ENCODE measurements at regions not wholly inside any gene's neighbourhood (a gene's known extent, or its start where the extent isn't known, plus 50 kb on each side); places are given as distances from the start of the nearest gene placed in this dataset.

GRCh38 chr15:69855258-69856000 lies 242.3 kb downstream of the TLE3 start:
- Mint-ChIP-seq H3K27me3 (no peaks in the 10 kb centered on the region), H3K4me1 (peaks cover 5% of the 10 kb centered on the region), H3K4me3 (no peak overlapping the region), H3K27ac (no peak overlapping the region), H3K9me3 (no peaks in the 10 kb centered on the region), H3K36me3 (ENCODE audit: low read depth) (no peaks in the 10 kb centered on the region)
- no peak for ATAC-seq (replicated peaks)

DNA sequence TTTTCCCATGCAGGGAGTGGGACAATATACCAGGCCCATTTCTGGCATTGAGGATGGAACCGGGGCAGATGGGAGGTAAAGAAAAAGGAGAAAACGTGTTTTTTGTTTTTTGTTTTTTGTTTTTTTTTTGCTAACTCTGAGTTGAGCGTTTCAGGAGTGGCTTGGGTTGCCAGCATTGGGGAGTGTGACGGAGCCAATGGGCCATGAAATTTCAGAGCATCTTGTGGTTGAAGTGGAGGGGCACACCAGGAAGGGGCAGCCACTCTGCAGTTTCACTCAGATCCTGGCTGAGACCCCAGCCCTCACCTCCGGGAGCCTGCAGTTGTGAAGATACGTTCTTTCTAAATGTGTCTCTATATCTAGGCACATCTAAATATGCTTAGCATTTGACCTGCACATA lies 240.5 kb downstream of the TLE3 start:
- no peaks in the 10 kb centered on the region for H3K36me3 Mint-ChIP-seq (ENCODE audit: low read depth)
- H3K27me3 Mint-ChIP-seq: no peaks in the 10 kb centered on the region
- H3K9me3 Mint-ChIP-seq: no peaks in the 10 kb centered on the region
- H3K4me1 Mint-ChIP-seq: peaks cover 5% of the 10 kb centered on the region
- H3K27ac Mint-ChIP-seq: no peak overlapping the region
- no peak overlapping the region for H3K4me3 Mint-ChIP-seq
- ATAC-seq (replicated peaks): no peak

DNA sequence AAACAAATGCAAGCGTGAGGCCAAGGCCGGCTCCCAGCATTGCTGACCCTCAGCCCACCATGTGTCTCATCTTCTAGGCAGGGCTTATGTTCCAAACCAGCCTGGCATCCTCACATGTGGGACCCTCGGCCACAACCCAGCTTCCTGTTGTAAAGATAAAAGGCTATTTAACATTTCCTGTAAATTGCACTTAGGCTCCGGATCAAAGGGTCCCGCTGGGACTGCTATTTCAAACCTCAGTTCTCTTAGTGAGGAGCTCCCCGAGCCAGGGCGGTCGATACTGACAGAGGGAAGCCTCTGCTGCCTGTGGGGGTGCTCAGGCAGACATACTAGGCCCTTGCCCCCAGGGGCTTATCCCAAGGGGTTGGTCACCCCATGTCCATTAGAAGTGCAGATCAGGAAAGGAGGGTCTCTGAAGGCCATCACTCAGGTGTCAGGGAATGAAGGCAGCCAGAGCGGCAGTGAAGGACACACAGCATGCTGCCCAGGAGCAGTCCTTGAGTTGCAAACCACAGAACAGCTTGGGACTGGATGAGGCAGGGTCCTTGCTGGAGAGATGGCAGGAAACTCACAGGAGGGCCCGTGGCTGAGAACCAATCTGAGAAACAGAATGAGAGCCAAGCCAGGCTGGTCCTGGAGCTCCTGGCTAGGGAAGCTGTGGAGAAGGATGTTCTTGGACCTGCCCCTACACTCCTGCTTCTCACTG lies 239.9 kb downstream of the TLE3 start:
- ATAC-seq (replicated peaks): no peak
- Mint-ChIP-seq H3K4me3 (no peak overlapping the region), H3K27ac (peak overlapping the region; percentile 68), H3K9me3 (no peaks in the 10 kb centered on the region), H3K27me3 (no peaks in the 10 kb centered on the region), H3K36me3 (ENCODE audit: low read depth) (no peaks in the 10 kb centered on the region), H3K4me1 (peaks cover 5% of the 10 kb centered on the region)

DNA sequence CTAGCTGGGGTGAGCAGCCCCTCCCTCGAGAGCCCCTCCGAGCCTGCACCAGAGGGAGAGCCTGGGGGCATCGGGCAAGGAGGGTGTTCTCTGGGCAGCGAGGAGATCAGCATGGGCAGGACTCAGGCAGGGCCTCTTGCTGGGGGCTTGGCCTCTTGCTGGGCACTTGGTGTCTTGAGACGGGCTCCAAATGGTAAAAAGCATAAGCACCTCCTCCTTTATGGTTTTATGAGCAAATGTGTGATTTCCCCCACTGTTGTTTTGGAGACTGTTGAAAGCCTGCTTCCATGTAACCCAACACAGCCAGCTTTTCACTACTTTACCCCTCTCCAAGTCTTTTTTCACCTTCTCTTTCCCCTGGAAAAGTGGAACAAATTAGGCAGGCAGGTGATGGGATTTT lies 239.3 kb downstream of the TLE3 start:
- no peaks in the 10 kb centered on the region for H3K27me3 Mint-ChIP-seq
- H3K27ac Mint-ChIP-seq: no peak overlapping the region
- no peak overlapping the region for H3K4me3 Mint-ChIP-seq
- H3K4me1 Mint-ChIP-seq: peaks cover 5% of the 10 kb centered on the region
- ATAC-seq (replicated peaks): no peak
- no peaks in the 10 kb centered on the region for H3K36me3 Mint-ChIP-seq (ENCODE audit: low read depth)
- H3K9me3 Mint-ChIP-seq: no peaks in the 10 kb centered on the region

GRCh38 chr15:69859866-69860265 lies 237.9 kb downstream of the TLE3 start:
- peaks cover 4% of the 10 kb centered on the region for H3K9me3 Mint-ChIP-seq
- H3K36me3 Mint-ChIP-seq (ENCODE audit: low read depth): no peaks in the 10 kb centered on the region
- peaks cover 9% of the 10 kb centered on the region for H3K4me1 Mint-ChIP-seq
- H3K27ac Mint-ChIP-seq: no peak overlapping the region
- H3K27me3 Mint-ChIP-seq: no peaks in the 10 kb centered on the region
- no peak overlapping the region for H3K4me3 Mint-ChIP-seq
- ATAC-seq (replicated peaks): no peak

DNA sequence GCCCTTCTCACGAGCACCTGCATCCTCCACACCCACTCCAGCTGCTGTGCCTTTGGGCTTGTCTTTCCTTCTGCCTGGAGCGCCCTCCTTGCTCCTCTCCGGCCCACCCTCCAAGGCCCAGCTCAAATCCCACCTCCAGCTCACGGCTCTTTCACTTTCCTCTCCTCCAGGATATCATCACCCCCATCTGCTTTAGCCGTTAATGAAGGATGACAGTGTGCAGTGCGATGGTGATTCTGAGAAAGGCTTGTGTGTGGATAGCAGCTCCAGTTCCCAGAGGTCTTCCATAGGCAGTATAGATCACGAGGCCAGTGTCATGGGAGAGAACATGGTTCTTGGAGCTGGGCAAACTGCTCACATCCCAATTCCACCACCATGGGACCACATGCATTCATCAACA lies 237.4 kb downstream of the TLE3 start:
- Mint-ChIP-seq H3K36me3 (ENCODE audit: low read depth) (no peaks in the 10 kb centered on the region), H3K4me3 (no peak overlapping the region), H3K9me3 (peaks cover 4% of the 10 kb centered on the region), H3K27ac (no peak overlapping the region), H3K27me3 (no peaks in the 10 kb centered on the region), H3K4me1 (peaks cover 9% of the 10 kb centered on the region)
- no peak for ATAC-seq (replicated peaks)

- ATAC-seq (replicated peaks): no peak
- no peaks in the 10 kb centered on the region for H3K36me3 Mint-ChIP-seq (ENCODE audit: low read depth)
- H3K27ac Mint-ChIP-seq: no peak overlapping the region
- peaks cover 4% of the 10 kb centered on the region for H3K9me3 Mint-ChIP-seq
- H3K4me1 Mint-ChIP-seq: peaks cover 9% of the 10 kb centered on the region
- no peak overlapping the region for H3K4me3 Mint-ChIP-seq
- H3K27me3 Mint-ChIP-seq: no peaks in the 10 kb centered on the region
Measured at GRCh38 chr15:69860921-69861320, 236.8 kb downstream of the TLE3 start.

DNA sequence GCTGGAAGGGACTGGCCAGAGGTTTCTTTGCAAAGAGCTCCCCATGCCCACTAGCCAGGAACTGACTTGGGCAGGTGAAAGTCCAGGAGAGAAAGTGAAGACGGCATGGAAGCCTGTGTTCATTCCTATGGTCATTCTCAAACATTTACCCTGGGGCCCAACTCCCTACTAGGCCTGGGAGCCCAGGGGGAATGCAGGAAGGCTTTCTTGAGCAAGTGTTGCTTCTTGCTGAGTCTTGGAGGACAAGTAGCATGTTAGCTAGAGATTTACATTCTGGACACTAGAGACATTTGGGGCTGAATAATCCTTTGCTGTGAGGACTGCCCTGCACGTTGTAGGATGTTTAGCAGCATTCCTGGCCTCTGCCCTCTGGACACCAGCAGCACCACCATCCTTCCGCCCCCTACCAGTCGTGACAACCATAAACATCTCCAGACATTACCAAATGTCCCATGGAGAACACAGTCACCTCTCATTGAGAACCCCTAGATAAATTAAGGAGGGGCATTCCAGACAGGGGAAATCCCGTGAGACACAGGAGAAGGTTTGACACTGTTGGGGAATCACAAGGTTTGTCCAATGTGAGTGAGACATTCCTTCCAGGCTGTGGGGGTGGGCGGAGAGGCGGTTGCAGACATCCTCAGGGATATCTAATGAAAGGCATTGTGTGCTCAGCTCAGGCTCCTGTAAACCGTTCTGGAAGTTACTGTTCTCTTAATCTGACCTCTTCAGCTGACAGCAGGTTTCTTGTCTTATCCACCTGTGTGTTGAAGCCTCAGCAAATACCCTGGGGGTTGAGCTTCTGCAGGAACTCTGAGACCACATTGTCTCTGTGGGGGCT lies 236.2 kb downstream of the TLE3 start:
- Mint-ChIP-seq H3K4me1 (peaks cover 9% of the 10 kb centered on the region), H3K4me3 (no peak overlapping the region), H3K9me3 (peaks cover 4% of the 10 kb centered on the region), H3K27ac (no peak overlapping the region), H3K36me3 (ENCODE audit: low read depth) (no peaks in the 10 kb centered on the region), H3K27me3 (no peaks in the 10 kb centered on the region)
- peak; percentile 40 for ATAC-seq (replicated peaks)

DNA sequence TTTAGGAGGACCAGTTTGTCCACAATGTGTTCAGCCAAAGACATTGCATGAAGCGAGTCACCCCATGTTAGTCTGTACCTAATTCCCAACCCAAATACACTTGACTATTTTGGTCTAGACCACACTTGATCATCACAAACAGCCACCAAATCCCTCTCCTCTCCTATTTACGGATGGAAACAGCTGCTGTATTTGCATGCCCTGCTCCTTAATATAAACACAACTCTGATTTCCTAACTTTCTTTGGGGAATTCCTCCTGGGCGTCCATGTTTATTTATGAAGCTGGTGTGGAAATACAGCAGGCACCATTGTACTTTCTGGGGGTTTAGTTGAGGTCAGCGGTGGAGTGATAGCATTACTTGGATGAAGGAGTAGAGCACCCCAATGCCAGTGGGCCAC lies 235.2 kb downstream of the TLE3 start:
- no peak for ATAC-seq (replicated peaks)
- Mint-ChIP-seq H3K36me3 (ENCODE audit: low read depth) (no peaks in the 10 kb centered on the region), H3K9me3 (peaks cover 4% of the 10 kb centered on the region)

DNA sequence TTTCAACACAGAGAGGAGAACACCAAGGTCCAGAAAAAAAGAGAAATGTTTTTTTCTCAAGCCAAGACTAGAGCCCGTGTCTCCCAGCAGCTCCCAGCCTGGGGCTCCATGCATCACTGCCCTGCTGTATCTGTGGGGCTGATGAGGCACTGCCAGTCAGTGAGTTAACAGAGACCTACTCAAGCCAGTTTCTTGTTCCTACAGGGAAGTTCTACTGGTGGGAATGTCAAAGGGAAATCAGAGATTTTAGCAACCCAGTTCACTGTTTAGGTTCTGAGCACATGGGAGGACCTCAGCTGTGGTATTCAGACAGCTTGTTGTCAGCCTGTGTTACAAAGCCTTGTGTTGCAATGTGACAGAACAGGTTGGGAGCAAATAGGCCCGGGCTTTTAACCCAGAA lies 234.3 kb downstream of the TLE3 start:
- peaks cover 4% of the 10 kb centered on the region for H3K4me1 Mint-ChIP-seq
- H3K36me3 Mint-ChIP-seq (ENCODE audit: low read depth): no peaks in the 10 kb centered on the region
- no peak for ATAC-seq (replicated peaks)
- no peak overlapping the region for H3K4me3 Mint-ChIP-seq
- no peaks in the 10 kb centered on the region for H3K27me3 Mint-ChIP-seq
- no peak overlapping the region for H3K27ac Mint-ChIP-seq
- peaks cover 4% of the 10 kb centered on the region for H3K9me3 Mint-ChIP-seq

More for the DNA sequence above, 235.2 kb downstream of the TLE3 start:
- no peak overlapping the region for H3K4me3 Mint-ChIP-seq
- no peaks in the 10 kb centered on the region for H3K27me3 Mint-ChIP-seq
- H3K27ac Mint-ChIP-seq: no peak overlapping the region
- H3K4me1 Mint-ChIP-seq: peaks cover 9% of the 10 kb centered on the region

- ATAC-seq (replicated peaks): no peak
- H3K4me1 Mint-ChIP-seq: peaks cover 4% of the 10 kb centered on the region
- peak overlapping the region; percentile 3 for H3K27ac Mint-ChIP-seq
- H3K36me3 Mint-ChIP-seq (ENCODE audit: low read depth): no peaks in the 10 kb centered on the region
- H3K9me3 Mint-ChIP-seq: peaks cover 4% of the 10 kb centered on the region
- H3K27me3 Mint-ChIP-seq: no peaks in the 10 kb centered on the region
- no peak overlapping the region for H3K4me3 Mint-ChIP-seq
Measured at GRCh38 chr15:69865369-69865768, 232.3 kb downstream of the TLE3 start.

DNA sequence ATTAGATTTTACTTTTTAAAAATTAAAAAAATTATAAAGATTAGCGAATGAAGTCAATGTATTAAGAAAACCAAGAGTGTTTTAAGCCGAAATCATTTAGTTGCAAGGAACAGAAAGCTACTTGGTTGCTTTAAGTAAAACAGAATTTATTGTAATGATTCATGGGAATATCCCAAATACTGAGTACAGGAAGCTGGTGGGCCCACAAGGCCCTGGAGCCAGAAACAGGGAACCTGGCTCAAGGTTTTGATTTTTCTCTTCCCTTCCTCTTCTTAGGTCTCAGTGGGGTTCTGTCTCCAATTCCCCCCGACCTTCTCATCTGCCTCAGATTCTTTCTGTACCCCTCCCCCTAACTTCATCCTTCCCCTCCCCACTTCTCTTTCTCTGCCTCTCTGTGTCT lies 229.0 kb downstream of the TLE3 start:
- Mint-ChIP-seq H3K27ac (peak overlapping the region; percentile 14), H3K9me3 (peaks cover 6% of the 10 kb centered on the region), H3K27me3 (no peaks in the 10 kb centered on the region), H3K4me3 (no peak overlapping the region), H3K36me3 (ENCODE audit: low read depth) (no peaks in the 10 kb centered on the region), H3K4me1 (peaks cover 4% of the 10 kb centered on the region)
- no peak for ATAC-seq (replicated peaks)

DNA sequence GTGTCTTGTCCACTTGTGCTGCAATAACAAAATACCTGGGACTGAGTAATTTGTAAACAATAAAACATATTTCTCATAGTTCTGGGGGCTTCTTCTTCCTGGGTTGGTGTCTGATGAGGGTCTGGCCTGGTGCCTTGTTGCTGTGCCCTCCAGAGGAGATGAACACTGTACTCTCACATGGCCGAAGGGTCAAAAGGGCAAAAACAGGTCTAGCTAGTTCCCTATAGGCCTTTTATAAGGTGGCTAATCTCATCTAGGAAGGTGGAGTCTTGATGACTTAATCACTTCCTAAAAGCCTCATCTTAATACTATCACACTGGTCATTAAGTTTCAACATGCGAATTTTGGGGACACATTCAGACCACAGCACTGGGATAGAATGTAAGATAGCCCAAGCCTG lies 228.4 kb downstream of the TLE3 start:
- H3K36me3 Mint-ChIP-seq (ENCODE audit: low read depth): no peaks in the 10 kb centered on the region
- peaks cover 9% of the 10 kb centered on the region for H3K9me3 Mint-ChIP-seq
- H3K4me3 Mint-ChIP-seq: no peak overlapping the region
- H3K4me1 Mint-ChIP-seq: peaks cover 3% of the 10 kb centered on the region
- ATAC-seq (replicated peaks): no peak
- H3K27me3 Mint-ChIP-seq: no peaks in the 10 kb centered on the region
- H3K27ac Mint-ChIP-seq: peak overlapping the region; percentile 14

DNA sequence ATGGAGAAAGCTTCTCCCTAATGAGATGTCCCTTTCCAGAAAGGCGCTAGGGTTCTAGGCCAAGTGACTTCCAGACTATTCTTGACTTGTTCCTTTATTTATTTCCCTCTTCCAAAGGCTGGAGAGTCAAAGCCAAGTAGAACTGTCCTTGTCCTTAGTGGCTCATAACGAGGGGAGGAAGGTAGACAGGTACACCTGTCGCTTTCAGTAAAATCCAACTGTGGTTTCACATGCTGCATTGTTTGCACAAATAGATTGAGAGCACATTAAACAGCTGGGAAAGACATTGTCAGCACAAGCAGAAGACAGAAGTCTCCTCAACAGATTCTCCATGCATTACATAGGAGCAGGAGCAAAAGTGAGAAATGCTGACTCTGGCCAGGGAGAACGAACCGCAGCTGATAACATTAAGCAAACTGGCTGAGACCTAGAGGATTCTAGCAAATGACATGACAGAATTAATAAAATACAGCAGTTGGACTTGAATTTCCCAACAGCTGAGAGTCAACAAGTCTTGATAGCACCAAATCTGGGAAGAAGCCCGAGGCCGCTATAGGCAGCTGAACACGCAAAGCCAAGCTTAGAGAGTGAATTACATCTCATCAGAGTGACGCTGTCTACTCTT lies 227.7 kb downstream of the TLE3 start:
- H3K36me3 Mint-ChIP-seq (ENCODE audit: low read depth): no peaks in the 10 kb centered on the region
- H3K4me3 Mint-ChIP-seq: no peak overlapping the region

More for the DNA sequence above, 227.7 kb downstream of the TLE3 start:
- H3K9me3 Mint-ChIP-seq: peaks cover 7% of the 10 kb centered on the region
- ATAC-seq (replicated peaks): no peak
- no peaks in the 10 kb centered on the region for H3K4me1 Mint-ChIP-seq
- H3K27ac Mint-ChIP-seq: no peak overlapping the region
- no peaks in the 10 kb centered on the region for H3K27me3 Mint-ChIP-seq

Measured in activated T-helper 17 cell treated with anti-CD3 and anti-CD28 coated beads, Interleukin-2, amount 50 U/mL, for 72 hours (primary cell).